ENCODE measurements at regions not wholly inside any gene's neighbourhood (a gene's known extent, or its start where the extent isn't known, plus 50 kb on each side); places are given as distances from the start of the nearest gene placed in this dataset.

- H3K9me3 ChIP-seq (ENCODE audit: low read length): no peaks in the 10 kb centered on the region
- no peaks in the 10 kb centered on the region for H3K4me1 ChIP-seq (ENCODE audit: insufficient read depth, low read length)
- in situ Hi-C loops (cut with HindIII; ENCODE audit: extremely low pct_ligation_motif_present, low pct_unique_long_range_greater_than_20kb): no loop called here
- H3K9ac ChIP-seq (ENCODE audit: insufficient read depth, low read depth, low read length): no peak overlapping the region
- FAIRE-seq (no peak), ATAC-seq (no peak), DNase-seq (ENCODE audit: low spot score) (no peak)
- H3K27ac ChIP-seq (ENCODE audit: extremely low read length, insufficient read depth, low read length): no peak overlapping the region
- H4K20me1 ChIP-seq (ENCODE audit: insufficient read depth, low read length): no peaks in the 10 kb centered on the region
- TF ChIP-seq SMC3 (IDR thresholded peaks at IDR 0.05; ENCODE audit: low read length) (no peak), ZNF235 (CRISPR knock-in tag; IDR thresholded peaks at IDR 0.05; ENCODE audit: borderline replicate concordance) (no peak), ZNF7 (CRISPR knock-in tag; IDR thresholded peaks at IDR 0.05) (no peak), HOXA3 (CRISPR knock-in tag; IDR thresholded peaks at IDR 0.05) (no peak), ZNF136 (CRISPR knock-in tag; IDR thresholded peaks at IDR 0.05; ENCODE audit: low read depth) (no peak), TGIF2 (CRISPR knock-in tag; IDR thresholded peaks at IDR 0.05) (no peak), ZBTB26 (CRISPR knock-in tag; IDR thresholded peaks at IDR 0.05; ENCODE audit: borderline replicate concordance) (no peak), THYN1 (CRISPR knock-in tag; IDR thresholded peaks at IDR 0.05; ENCODE audit: borderline replicate concordance, low read depth) (no peak)
- ChIA-PET POLR2A (no interaction called here), CTCF (ENCODE audit: low intra/inter-chr PET ratio, low total read pairs) (no interaction called here)
- 7% methylated on average over 1 of the region's 1 CpG for WGBS (ENCODE audit: low lambda C conversion rate)
- H3K27me3 ChIP-seq (ENCODE audit: control insufficient read depth in 1 of 2, insufficient read depth in 2 of 2, low read length in 2 of 2): no peaks in the 10 kb centered on the region; a peak in 1 of 5 replicates
- H2AFZ ChIP-seq (ENCODE audit: low read length): no peak overlapping the region
- H3K79me2 ChIP-seq (ENCODE audit: insufficient read depth, low read length): no peaks in the 10 kb centered on the region
- BruUV-seq (replicated peaks): no TSS peak
- H3K4me2 ChIP-seq (ENCODE audit: low read depth, low read length): no peak overlapping the region
- intact Hi-C loops (cut with micrococcal nuclease; ENCODE audit: unreplicated experiment): no loop called here
- H3K4me3 ChIP-seq (replicated peaks in 1 of 3; ENCODE audit: insufficient read depth in 1 of 3, low read depth in 2 of 3, low read length in 3 of 3): no peak overlapping the region
- H3K36me3 ChIP-seq (replicated peaks in 1 of 2; ENCODE audit: control insufficient read depth in 1 of 2, insufficient read depth in 2 of 2, low read length in 2 of 2): no peaks in the 10 kb centered on the region
Observed at GRCh38 chr5:145028626-145029025, 806.5 kb downstream of the PRELID2 start.

- Histone ChIP-seq H3K79me2 (ENCODE audit: insufficient read depth, low read length) (no peaks in the 10 kb centered on the region), H3K4me1 (ENCODE audit: insufficient read depth, low read length) (no peaks in the 10 kb centered on the region)
- CTCF ChIA-PET (ENCODE audit: low intra/inter-chr PET ratio, low total read pairs): no interaction called here
- no peak for TF ChIP-seq DPF2 (CRISPR knock-in tag; IDR thresholded peaks at IDR 0.05; ENCODE audit: borderline replicate concordance, low read depth)
- TF ChIP-seq U2AF2 (IDR thresholded peaks at IDR 0.05; ENCODE audit: low read depth, low read length): no peak
- no peak for TF ChIP-seq ZNF713 (CRISPR knock-in tag; IDR thresholded peaks at IDR 0.05)
- no peak for TF ChIP-seq MTA1 (CRISPR knock-in tag; IDR thresholded peaks at IDR 0.05; ENCODE audit: borderline replicate concordance)
- TF ChIP-seq ZBTB20 (CRISPR knock-in tag; IDR thresholded peaks at IDR 0.05; ENCODE audit: borderline replicate concordance, low read depth): no peak
- TF ChIP-seq KLF13 (CRISPR knock-in tag; IDR thresholded peaks at IDR 0.05): no peak
- no peak for TF ChIP-seq KLF15 (CRISPR knock-in tag; IDR thresholded peaks at IDR 0.05; ENCODE audit: borderline replicate concordance)
- no peak for TF ChIP-seq ZNF432 (CRISPR knock-in tag; IDR thresholded peaks at IDR 0.05; ENCODE audit: borderline replicate concordance)
- TF ChIP-seq CREB1 (IDR thresholded peaks at IDR 0.05): no peak
- no peak for TF ChIP-seq CREB1 (CRISPR knock-in tag; IDR thresholded peaks at IDR 0.05)
- TF ChIP-seq SP5 (CRISPR knock-in tag; IDR thresholded peaks at IDR 0.05; ENCODE audit: borderline replicate concordance, low read depth): no peak
Observed at GRCh38 chr5:145027286-145027685, 807.9 kb downstream of the PRELID2 start.

More at GRCh38 chr5:145027286-145027685, 807.9 kb downstream of the PRELID2 start:
- POLR2A ChIA-PET: no interaction called here
- ATAC-seq (no peak), FAIRE-seq (no peak), DNase-seq (ENCODE audit: low spot score) (no peak)
- intact Hi-C loops (cut with micrococcal nuclease; ENCODE audit: unreplicated experiment): no loop called here
- H3K27me3 ChIP-seq (ENCODE audit: control insufficient read depth in 1 of 2, insufficient read depth in 2 of 2, low read length in 2 of 2): no peaks in the 10 kb centered on the region; a peak in 1 of 5 replicates
- H3K27ac ChIP-seq (ENCODE audit: extremely low read length, insufficient read depth, low read length): no peak overlapping the region
- H3K9me3 ChIP-seq (ENCODE audit: low read length): no peaks in the 10 kb centered on the region
- no TSS peak for BruUV-seq (replicated peaks)
- no peak overlapping the region for H3K4me3 ChIP-seq (replicated peaks in 1 of 3; ENCODE audit: insufficient read depth in 1 of 3, low read depth in 2 of 3, low read length in 3 of 3)
- in situ Hi-C loops (cut with HindIII; ENCODE audit: extremely low pct_ligation_motif_present, low pct_unique_long_range_greater_than_20kb): no loop called here
- H3K9ac ChIP-seq (ENCODE audit: insufficient read depth, low read depth, low read length): no peak overlapping the region
- H3K4me2 ChIP-seq (ENCODE audit: low read depth, low read length): no peak overlapping the region
- no peaks in the 10 kb centered on the region for H4K20me1 ChIP-seq (ENCODE audit: insufficient read depth, low read length)
- H2AFZ ChIP-seq (ENCODE audit: low read length): no peak overlapping the region
- no peaks in the 10 kb centered on the region for H3K36me3 ChIP-seq (replicated peaks in 1 of 2; ENCODE audit: control insufficient read depth in 1 of 2, insufficient read depth in 2 of 2, low read length in 2 of 2)

All from HepG2 (cell line).